Pancreas (tissue), 10 donors: ENCODE measurements at regions not wholly inside any gene's neighbourhood (a gene's known extent, or its start where the extent isn't known, plus 50 kb on each side); places are given as distances from the start of the nearest gene placed in this dataset.
"Not testable (repeated sequence)": the region's sequence is repeated elsewhere in the genome, so short reads cannot be mapped to it uniquely, and the experiment has no call there.

Experiments
- ATAC-seq, 4 donors: fragments of 200-7000 bp; cut with Tn5 transposase; one replicate each; pipeline versions ENCODE4 v1.8.0 to v1.9.1; 2020; ENCODE audit warnings: mild to moderate bottlenecking in 4 of 4, moderate library complexity in 4 of 4
- DNase-seq, 6 donors: peaks; one replicate each; pipeline ENCODE4 v3.0.0-alpha.2; 2020
- FAIRE-seq: peaks from 2 replicates; lab custom pipeline; 2012; peaks lifted over from hg19 to GRCh38; lab: Jason Lieb, UNC
- H3K27ac ChIP-seq, 4 donors: fragments of 200-600 bp; sonication (generic); 1 replicate in 3 of 4; 2 replicates in 1 of 4; pipeline versions ENCODE4 v1.5.0 to v1.8.0; 2020
- H3K27me3 ChIP-seq, 4 donors: fragments of 200-600 bp; one replicate each; pipeline ENCODE4 v1.8.0; 2021
- H3K36me3 ChIP-seq, 3 donors: fragments of 200-600 bp; sonication (generic) in 1 of 3; one replicate each; pipeline versions ENCODE4 v1.5.0 to v1.8.0; 2020 to 2021
- H3K4me1 ChIP-seq, 3 donors: fragments of 200-600 bp; one replicate each; pipeline ENCODE4 v1.8.0; 2021
- H3K4me3 ChIP-seq, 4 donors: fragments of 200-600 bp; sonication (generic) in 2 of 4; one replicate each; pipeline versions ENCODE4 v1.5.0 to v1.8.0; 2020 to 2021
- H3K9me3 ChIP-seq, 4 donors: fragments of 200-600 bp; one replicate each; pipeline ENCODE4 v1.8.0; 2021
- WGBS, 2 donors: extraction: QIAGEN DNeasy Blood & Tissue Kit; methylation state at CpG; one replicate each; pipeline ENCODE4 v1.1.7; 2013; 5-methylcytosine and 5-hydroxymethylcytosine counted together
- intact Hi-C, 3 donors: fragments of 100-400 bp; cut with DNase I; formaldehyde crosslinking; loops; one replicate each; pipeline versions ENCODE4 v1.11.1 to v1.14.2; 2022
- donor health status: healthy with polysubstance abuse.
- donor health status: DM: no; HTN: no; CAD: no; lungs with moderate emphysema.
- donor health status: DM: no; HTN: no; CAD: no.
- donor health status: control.
- donor health status: control.
- donor health status: Bipolar disorder and iron deficiency.
- donor health status: DM: yes; HTN: yes; CAD: no.
- donor health status: DM: no; HTN: no; CAD: no.
- donor health status: DM: no; HTN: no; CAD: no.
- donor health status: DM: yes; HTN: yes; CAD: no.

- ATAC-seq, H3K9me3 ChIP-seq, H3K4me1 ChIP-seq, H3K27ac ChIP-seq, H3K27me3 ChIP-seq, intact Hi-C loops, FAIRE-seq, H3K36me3 ChIP-seq, H3K4me3 ChIP-seq: not testable (repeated sequence)
- peak in 1 of 6 donors; percentile 18 for DNase-seq
- 68 to 78% methylated on average over 10 of the region's 10 CpGs for WGBS, 2 donors
These were observed 786.1 kb downstream of the OR4C45 start for GRCh38 chr11:50818789-50819188.
